ENCODE measurements at regions not wholly inside any gene's neighbourhood (a gene's known extent, or its start where the extent isn't known, plus 50 kb on each side); places are given as distances from the start of the nearest gene placed in this dataset.

GRCh38 chr15:72995849-72996248 is 56.4 kb upstream of the NEO1 start:
- H3K27me3 ChIP-seq = no peaks in the 10 kb centered on the region
- no peaks in the 10 kb centered on the region for H3K36me3 ChIP-seq
- H3K4me3 ChIP-seq = no peak overlapping the region
- no peaks in the 10 kb centered on the region for H3K9me3 ChIP-seq
- intact Hi-C loops (cut with DNase I) = no loop called here
- H3K27ac ChIP-seq = peak overlapping the region; percentile 6 to 33
- TF ChIP-seq, protein P1, sequence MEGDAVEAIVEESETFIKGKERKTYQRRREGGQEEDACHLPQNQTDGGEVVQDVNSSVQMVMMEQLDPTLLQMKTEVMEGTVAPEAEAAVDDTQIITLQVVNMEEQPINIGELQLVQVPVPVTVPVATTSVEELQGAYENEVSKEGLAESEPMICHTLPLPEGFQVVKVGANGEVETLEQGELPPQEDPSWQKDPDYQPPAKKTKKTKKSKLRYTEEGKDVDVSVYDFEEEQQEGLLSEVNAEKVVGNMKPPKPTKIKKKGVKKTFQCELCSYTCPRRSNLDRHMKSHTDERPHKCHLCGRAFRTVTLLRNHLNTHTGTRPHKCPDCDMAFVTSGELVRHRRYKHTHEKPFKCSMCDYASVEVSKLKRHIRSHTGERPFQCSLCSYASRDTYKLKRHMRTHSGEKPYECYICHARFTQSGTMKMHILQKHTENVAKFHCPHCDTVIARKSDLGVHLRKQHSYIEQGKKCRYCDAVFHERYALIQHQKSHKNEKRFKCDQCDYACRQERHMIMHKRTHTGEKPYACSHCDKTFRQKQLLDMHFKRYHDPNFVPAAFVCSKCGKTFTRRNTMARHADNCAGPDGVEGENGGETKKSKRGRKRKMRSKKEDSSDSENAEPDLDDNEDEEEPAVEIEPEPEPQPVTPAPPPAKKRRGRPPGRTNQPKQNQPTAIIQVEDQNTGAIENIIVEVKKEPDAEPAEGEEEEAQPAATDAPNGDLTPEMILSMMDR (IDR thresholded peaks at IDR 0.05) = no peak
- no peak for DNase-seq (ENCODE audit: low spot score in 2 of 2)
- H3K4me1 ChIP-seq = peaks cover 6 to 31% of the 10 kb centered on the region in 2 donors

DNA sequence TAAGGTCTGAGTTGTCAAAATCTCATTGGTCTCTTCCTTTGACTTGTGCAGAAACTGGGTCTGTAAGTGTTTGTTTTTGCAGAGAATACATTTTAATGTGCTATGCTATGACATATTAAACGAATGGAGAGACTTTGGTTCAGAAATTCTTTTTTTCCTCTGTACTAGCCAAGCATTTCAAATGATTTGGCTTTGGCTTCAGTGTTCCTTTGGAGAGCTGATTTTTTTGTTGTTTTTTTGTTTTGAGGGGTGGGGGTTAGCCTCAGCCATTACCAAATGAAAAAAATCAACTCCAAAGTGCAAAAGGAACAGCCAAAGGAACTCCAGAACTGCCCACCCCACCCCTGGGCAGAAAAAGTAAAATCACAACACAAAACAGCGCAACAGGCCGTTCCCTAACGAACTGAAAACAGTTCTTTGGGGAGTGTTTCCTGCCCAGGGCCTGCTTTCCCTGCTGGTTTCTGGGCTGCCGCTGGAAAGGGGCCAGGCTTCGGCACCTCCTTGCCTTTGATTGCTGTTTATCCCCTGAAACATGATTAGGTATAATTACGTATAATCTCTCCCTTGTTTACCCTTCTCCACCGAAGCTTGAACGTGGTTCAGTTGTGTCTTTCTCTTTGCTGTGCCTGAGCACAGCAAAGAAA is 57.6 kb upstream of the NEO1 start:
- Histone ChIP-seq H3K27me3 (no peaks in the 10 kb centered on the region), H3K4me3 (peak overlapping the region in 1 of 2 donors; percentile 40), H3K9me3 (no peaks in the 10 kb centered on the region), H3K27ac (peak overlapping the region; percentile 76 to 81), H3K4me1 (peaks cover 6 to 31% of the 10 kb centered on the region in 2 donors), H3K36me3 (no peaks in the 10 kb centered on the region)
- TF ChIP-seq, protein P1 (IDR thresholded peaks at IDR 0.05) = no peak
- intact Hi-C loops (cut with DNase I) = no loop called here
- DNase-seq (ENCODE audit: low spot score in 2 of 2) = no peak

DNA sequence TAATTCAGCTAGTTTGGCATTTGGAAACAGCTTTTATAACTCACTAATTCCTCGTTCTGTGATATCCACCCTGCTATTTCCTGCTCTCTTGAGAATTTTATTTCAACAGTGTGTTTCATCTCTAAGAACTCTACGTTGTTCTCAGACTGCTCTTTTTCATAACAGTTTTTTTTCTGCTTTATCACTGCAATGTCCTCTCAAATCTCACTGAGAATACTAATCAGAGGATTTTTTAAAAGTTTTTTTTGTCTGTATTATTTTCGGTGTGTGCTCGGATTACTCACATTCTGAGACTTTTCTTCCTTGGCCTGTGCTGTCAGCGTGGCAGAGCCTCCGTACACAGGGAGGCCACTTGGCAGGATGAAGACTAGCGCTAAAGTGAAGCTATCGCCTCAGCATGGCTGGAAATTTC is 59.4 kb upstream of the NEO1 start:
- Histone ChIP-seq H3K4me3 (peak overlapping the region in 1 of 2 donors; percentile 17), H3K4me1 (peaks cover 6 to 31% of the 10 kb centered on the region in 2 donors), H3K27ac (peak overlapping the region; percentile 76 to 81), H3K36me3 (no peaks in the 10 kb centered on the region), H3K27me3 (no peaks in the 10 kb centered on the region), H3K9me3 (no peaks in the 10 kb centered on the region)
- intact Hi-C loops (cut with DNase I) = loop anchor here (1.0 kb wide), 1 partner anchor 59 kb away; the partner anchor contains the start of gene NEO1
- TF ChIP-seq, protein P1 (IDR thresholded peaks at IDR 0.05) = no peak
- DNase-seq (ENCODE audit: low spot score in 2 of 2) = no peak

GRCh38 chr15:72991026-72991425 is 61.2 kb upstream of the NEO1 start:
- peak overlapping the region in 1 of 2 donors; percentile 81 for H3K27ac ChIP-seq
- H3K4me1 ChIP-seq = peaks cover 6 to 31% of the 10 kb centered on the region in 2 donors
- H3K4me3 ChIP-seq = no peak overlapping the region
- intact Hi-C loops (cut with DNase I) = no loop called here
- TF ChIP-seq, protein P1 (IDR thresholded peaks at IDR 0.05) = no peak
- H3K9me3 ChIP-seq = no peaks in the 10 kb centered on the region
- H3K27me3 ChIP-seq = no peaks in the 10 kb centered on the region
- H3K36me3 ChIP-seq = no peaks in the 10 kb centered on the region
- no peak for DNase-seq (ENCODE audit: low spot score in 2 of 2)

GRCh38 chr15:72983801-72984545 is 68.3 kb upstream of the NEO1 start:
- Histone ChIP-seq H3K27ac (no peak overlapping the region), H3K4me1 (peaks cover 0 to 6% of the 10 kb centered on the region in 2 donors), H3K27me3 (no peaks in the 10 kb centered on the region), H3K4me3 (no peak overlapping the region), H3K36me3 (no peaks in the 10 kb centered on the region), H3K9me3 (no peaks in the 10 kb centered on the region)
- intact Hi-C loops (cut with DNase I) = no loop called here
- no peak for DNase-seq (ENCODE audit: low spot score in 2 of 2)
- TF ChIP-seq, protein P1 (IDR thresholded peaks at IDR 0.05) = no peak

Measured in ascending aorta (tissue), 2 donors.